ENCODE measurements at regions not wholly inside any gene's neighbourhood (a gene's known extent, or its start where the extent isn't known, plus 50 kb on each side); places are given as distances from the start of the nearest gene placed in this dataset.
"Not testable (repeated sequence)": the region's sequence is repeated elsewhere in the genome, so short reads cannot be mapped to it uniquely, and the experiment has no call there.

DNA sequence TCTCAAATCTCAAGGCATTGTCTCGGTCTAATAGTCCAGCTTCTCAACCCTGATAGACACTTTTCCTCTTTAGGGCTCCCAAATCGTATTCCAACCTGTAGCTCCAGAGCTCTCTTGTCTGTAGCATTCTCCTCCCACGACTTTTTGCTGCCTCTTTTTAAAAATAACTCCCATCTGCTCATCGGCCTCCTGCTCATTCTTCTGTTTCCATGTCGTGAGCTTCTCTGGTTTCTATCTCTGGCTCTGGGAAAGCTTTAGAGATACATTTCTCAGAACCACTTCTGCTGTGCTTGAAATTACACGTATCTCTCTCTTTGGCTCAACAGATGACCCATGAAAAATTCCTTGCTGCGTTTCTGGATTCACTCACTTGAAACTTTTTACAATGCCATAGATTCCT is 609.6 kb upstream of the C16orf82 start:
- ATAC-seq (ENCODE audit: insufficient read depth, low read depth): no peak
- Histone ChIP-seq H3K9ac (ENCODE audit: low read depth, low read length) (no peak overlapping the region), H3K36me3 (ENCODE audit: insufficient read depth, low read length) (no peaks in the 10 kb centered on the region), H4K20me1 (ENCODE audit: insufficient read depth, low read length) (no peaks in the 10 kb centered on the region), H3K4me1 (ENCODE audit: insufficient read depth, low read length) (no peaks in the 10 kb centered on the region), H3K27ac (ENCODE audit: low read length) (no peak overlapping the region), H3K4me3 (ENCODE audit: low read depth in 1 of 2, low read length in 2 of 2) (no peak overlapping the region), H2AFZ (ENCODE audit: low read depth, low read length) (no peak overlapping the region), H3K27me3 (ENCODE audit: insufficient read depth, low read length, poor library complexity) (peaks cover 3% of the 10 kb centered on the region), H3K9me3 (ENCODE audit: insufficient read depth, low read length, severe bottlenecking) (no peaks in the 10 kb centered on the region), H3K79me2 (ENCODE audit: insufficient read depth, low read length) (no peaks in the 10 kb centered on the region), H3K4me2 (ENCODE audit: insufficient read depth, low read length) (no peak overlapping the region)
- DNase-seq: no peak
- TF ChIP-seq EZH2 (IDR thresholded peaks at IDR 0.05; ENCODE audit: borderline replicate concordance, low read depth, low read length, severe bottlenecking): no peak
- TF ChIP-seq, protein P1, sequence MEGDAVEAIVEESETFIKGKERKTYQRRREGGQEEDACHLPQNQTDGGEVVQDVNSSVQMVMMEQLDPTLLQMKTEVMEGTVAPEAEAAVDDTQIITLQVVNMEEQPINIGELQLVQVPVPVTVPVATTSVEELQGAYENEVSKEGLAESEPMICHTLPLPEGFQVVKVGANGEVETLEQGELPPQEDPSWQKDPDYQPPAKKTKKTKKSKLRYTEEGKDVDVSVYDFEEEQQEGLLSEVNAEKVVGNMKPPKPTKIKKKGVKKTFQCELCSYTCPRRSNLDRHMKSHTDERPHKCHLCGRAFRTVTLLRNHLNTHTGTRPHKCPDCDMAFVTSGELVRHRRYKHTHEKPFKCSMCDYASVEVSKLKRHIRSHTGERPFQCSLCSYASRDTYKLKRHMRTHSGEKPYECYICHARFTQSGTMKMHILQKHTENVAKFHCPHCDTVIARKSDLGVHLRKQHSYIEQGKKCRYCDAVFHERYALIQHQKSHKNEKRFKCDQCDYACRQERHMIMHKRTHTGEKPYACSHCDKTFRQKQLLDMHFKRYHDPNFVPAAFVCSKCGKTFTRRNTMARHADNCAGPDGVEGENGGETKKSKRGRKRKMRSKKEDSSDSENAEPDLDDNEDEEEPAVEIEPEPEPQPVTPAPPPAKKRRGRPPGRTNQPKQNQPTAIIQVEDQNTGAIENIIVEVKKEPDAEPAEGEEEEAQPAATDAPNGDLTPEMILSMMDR (IDR thresholded peaks at IDR 0.05; ENCODE audit: borderline replicate concordance, extremely low read depth, low read length, poor library complexity, severe bottlenecking): no peak

DNA sequence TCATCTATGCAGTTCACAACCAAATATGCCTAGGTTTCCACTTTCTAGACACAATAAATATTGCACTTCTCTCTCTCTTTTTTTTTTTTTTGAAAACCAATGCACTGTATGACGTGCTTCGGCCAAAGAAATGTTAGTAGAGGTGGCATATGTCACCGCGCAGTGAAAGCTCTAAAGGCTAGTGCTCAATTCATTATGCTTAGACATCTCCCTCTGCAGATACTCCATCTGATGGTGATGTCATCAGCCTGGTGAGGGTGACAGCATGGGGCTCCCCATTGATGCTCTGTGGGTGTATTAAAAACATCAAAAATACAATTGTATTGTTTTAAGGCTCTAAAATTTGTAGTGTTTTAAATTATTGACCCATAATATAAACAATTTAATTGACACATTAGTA is 608.8 kb upstream of the C16orf82 start:
- no peak overlapping the region for H2AFZ ChIP-seq (ENCODE audit: low read depth, low read length)
- no peak for ATAC-seq (ENCODE audit: insufficient read depth, low read depth)
- H3K9ac ChIP-seq (ENCODE audit: low read depth, low read length): no peak overlapping the region

DNA sequence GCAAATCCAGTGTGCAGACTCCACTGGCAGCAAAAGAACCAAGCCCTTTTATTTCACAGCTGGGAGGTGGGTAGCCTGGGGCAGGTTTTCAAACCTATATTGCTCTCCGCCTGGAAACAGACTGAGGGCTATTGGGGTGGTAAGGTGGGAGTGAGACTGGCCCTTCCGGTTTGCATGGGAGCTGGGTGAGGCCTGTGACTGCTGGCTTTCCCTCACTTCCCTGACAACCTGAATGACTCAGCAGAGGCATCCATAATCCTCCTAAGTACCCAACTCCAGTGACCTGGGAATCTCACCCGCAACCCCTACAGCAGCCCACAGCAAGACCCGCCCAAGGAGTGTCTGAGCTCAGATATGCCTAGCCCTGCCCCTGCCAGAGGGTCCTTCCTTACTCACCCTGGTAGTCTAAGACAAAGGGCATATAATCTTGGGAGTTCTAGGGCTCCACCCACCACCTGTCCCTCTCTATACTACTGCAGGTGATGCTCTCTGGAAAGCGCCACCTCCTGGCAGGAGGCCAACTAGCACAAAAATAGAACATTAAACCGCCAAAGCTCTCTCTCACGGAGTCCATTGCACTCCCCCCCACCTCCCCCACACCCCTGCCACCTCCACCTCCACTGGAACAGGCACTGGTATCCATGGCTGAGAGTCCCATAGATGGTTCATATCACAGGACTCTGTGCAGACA is 602.0 kb upstream of the C16orf82 start:
- ATAC-seq (ENCODE audit: insufficient read depth, low read depth) (no peak), DNase-seq (peak; percentile 5)
- no peaks in the 10 kb centered on the region for H3K9me3 ChIP-seq (ENCODE audit: insufficient read depth, low read length, severe bottlenecking)
- no peak overlapping the region for H3K4me2 ChIP-seq (ENCODE audit: insufficient read depth, low read length)
- no peaks in the 10 kb centered on the region for H4K20me1 ChIP-seq (ENCODE audit: insufficient read depth, low read length)
- H3K4me3 ChIP-seq (ENCODE audit: low read depth in 1 of 2, low read length in 2 of 2): no peak overlapping the region
- H3K9ac ChIP-seq (ENCODE audit: low read depth, low read length): no peak overlapping the region
- TF ChIP-seq, protein P1 (IDR thresholded peaks at IDR 0.05; ENCODE audit: borderline replicate concordance, extremely low read depth, low read length, poor library complexity, severe bottlenecking): peak; percentile 34
- TF ChIP-seq EZH2 (IDR thresholded peaks at IDR 0.05; ENCODE audit: borderline replicate concordance, low read depth, low read length, severe bottlenecking): no peak
- H3K4me1 ChIP-seq (ENCODE audit: insufficient read depth, low read length): no peaks in the 10 kb centered on the region
- peaks cover 3% of the 10 kb centered on the region for H3K27me3 ChIP-seq (ENCODE audit: insufficient read depth, low read length, poor library complexity)
- no peak overlapping the region for H2AFZ ChIP-seq (ENCODE audit: low read depth, low read length)
- no peaks in the 10 kb centered on the region for H3K79me2 ChIP-seq (ENCODE audit: insufficient read depth, low read length)
- no peaks in the 10 kb centered on the region for H3K36me3 ChIP-seq (ENCODE audit: insufficient read depth, low read length)
- H3K27ac ChIP-seq (ENCODE audit: low read length): no peak overlapping the region

More for the DNA sequence above, 608.8 kb upstream of the C16orf82 start:
- Histone ChIP-seq H3K4me3 (ENCODE audit: low read depth in 1 of 2, low read length in 2 of 2) (no peak overlapping the region), H3K36me3 (ENCODE audit: insufficient read depth, low read length) (no peaks in the 10 kb centered on the region), H4K20me1 (ENCODE audit: insufficient read depth, low read length) (no peaks in the 10 kb centered on the region), H3K27ac (ENCODE audit: low read length) (no peak overlapping the region), H3K4me2 (ENCODE audit: insufficient read depth, low read length) (no peak overlapping the region), H3K79me2 (ENCODE audit: insufficient read depth, low read length) (no peaks in the 10 kb centered on the region), H3K9me3 (ENCODE audit: insufficient read depth, low read length, severe bottlenecking) (no peaks in the 10 kb centered on the region), H3K27me3 (ENCODE audit: insufficient read depth, low read length, poor library complexity) (peaks cover 3% of the 10 kb centered on the region), H3K4me1 (ENCODE audit: insufficient read depth, low read length) (no peaks in the 10 kb centered on the region)
- TF ChIP-seq, protein P1 (IDR thresholded peaks at IDR 0.05; ENCODE audit: borderline replicate concordance, extremely low read depth, low read length, poor library complexity, severe bottlenecking): no peak
- no peak for TF ChIP-seq EZH2 (IDR thresholded peaks at IDR 0.05; ENCODE audit: borderline replicate concordance, low read depth, low read length, severe bottlenecking)
- no peak for DNase-seq

DNA sequence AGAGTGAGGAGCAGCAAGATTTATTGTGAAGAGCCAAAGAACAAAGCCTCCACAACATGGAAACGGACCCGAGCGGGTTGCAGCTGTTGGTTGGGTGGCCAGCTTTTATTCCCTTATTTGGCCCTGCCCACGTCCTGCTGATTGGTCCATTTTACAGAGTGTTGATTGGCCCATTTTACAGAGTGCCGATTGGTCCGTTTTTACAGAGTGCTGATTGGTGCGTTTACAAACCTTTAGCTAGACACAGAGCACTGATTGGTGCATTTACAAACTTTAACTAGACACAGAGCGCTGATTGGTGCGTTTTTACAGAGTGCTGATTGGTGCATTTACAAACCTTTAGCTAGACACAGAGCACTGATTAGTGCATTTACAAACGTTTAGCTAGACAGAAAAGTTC is 592.3 kb upstream of the C16orf82 start:
- not testable (repeated sequence) for H4K20me1 ChIP-seq (ENCODE audit: insufficient read depth, low read length); DNase-seq; H3K27ac ChIP-seq (ENCODE audit: low read length); ATAC-seq (ENCODE audit: insufficient read depth, low read depth); H3K79me2 ChIP-seq (ENCODE audit: insufficient read depth, low read length); H3K9ac ChIP-seq (ENCODE audit: low read depth, low read length); H3K4me3 ChIP-seq (ENCODE audit: low read depth in 1 of 2, low read length in 2 of 2); H3K4me1 ChIP-seq (ENCODE audit: insufficient read depth, low read length); H3K4me2 ChIP-seq (ENCODE audit: insufficient read depth, low read length); H3K36me3 ChIP-seq (ENCODE audit: insufficient read depth, low read length); H2AFZ ChIP-seq (ENCODE audit: low read depth, low read length); H3K27me3 ChIP-seq (ENCODE audit: insufficient read depth, low read length, poor library complexity); H3K9me3 ChIP-seq (ENCODE audit: insufficient read depth, low read length, severe bottlenecking)

Data from DND-41 (cell line).